ENCODE measurements at regions not wholly inside any gene's neighbourhood (a gene's known extent, or its start where the extent isn't known, plus 50 kb on each side); places are given as distances from the start of the nearest gene placed in this dataset.
"Not testable (repeated sequence)": the region's sequence is repeated elsewhere in the genome, so short reads cannot be mapped to it uniquely, and the experiment has no call there.

- DNase-seq (ENCODE audit: low spot score) = no peak
- intact Hi-C loops (cut with DNase I) = no loop called here
Measured at GRCh38 chr5:109630093-109630492, 59.6 kb upstream of the MAN2A1 start.

- DNase-seq (ENCODE audit: low spot score) = no peak
- intact Hi-C loops (cut with DNase I) = no loop called here
Measured at GRCh38 chr5:109628591-109628990, 61.1 kb upstream of the MAN2A1 start.

GRCh38 chr5:109621266-109621665 lies 68.5 kb upstream of the MAN2A1 start:
- intact Hi-C loops (cut with DNase I); DNase-seq (ENCODE audit: low spot score): not testable (repeated sequence)

- intact Hi-C loops (cut with DNase I) = no loop called here
- no peak for DNase-seq (ENCODE audit: low spot score)
Measured at GRCh38 chr5:109620651-109621050, 69.1 kb upstream of the MAN2A1 start.

- intact Hi-C loops (cut with DNase I) = no loop called here
- no peak for DNase-seq (ENCODE audit: low spot score)
Measured at GRCh38 chr5:109619606-109620005, 70.1 kb upstream of the MAN2A1 start.

- no peak for DNase-seq (ENCODE audit: low spot score)
- intact Hi-C loops (cut with DNase I) = no loop called here
Measured at GRCh38 chr5:109619021-109619460, 70.7 kb upstream of the MAN2A1 start.

GRCh38 chr5:109614981-109615380 lies 74.7 kb upstream of the MAN2A1 start:
- DNase-seq (ENCODE audit: low spot score) = no peak
- intact Hi-C loops (cut with DNase I) = no loop called here

- DNase-seq (ENCODE audit: low spot score) = no peak
- intact Hi-C loops (cut with DNase I) = no loop called here
Measured at GRCh38 chr5:109614301-109614700, 75.4 kb upstream of the MAN2A1 start.

GRCh38 chr5:109612278-109612905 lies 77.3 kb upstream of the MAN2A1 start:
- DNase-seq (ENCODE audit: low spot score) = no peak
- intact Hi-C loops (cut with DNase I) = no loop called here

GRCh38 chr5:109611505-109611904 lies 78.2 kb upstream of the MAN2A1 start:
- intact Hi-C loops (cut with DNase I) = no loop called here

GRCh38 chr5:109611061-109611460 lies 78.7 kb upstream of the MAN2A1 start:
- intact Hi-C loops (cut with DNase I) = no loop called here
- DNase-seq (ENCODE audit: low spot score) = no peak

More at GRCh38 chr5:109611505-109611904, 78.2 kb upstream of the MAN2A1 start:
- no peak for DNase-seq (ENCODE audit: low spot score)

GRCh38 chr5:109610581-109610980 lies 79.1 kb upstream of the MAN2A1 start:
- intact Hi-C loops (cut with DNase I) = no loop called here

GRCh38 chr5:109605207-109605730 lies 84.5 kb upstream of the MAN2A1 start:
- intact Hi-C loops (cut with DNase I) = no loop called here

More at GRCh38 chr5:109610581-109610980, 79.1 kb upstream of the MAN2A1 start:
- DNase-seq (ENCODE audit: low spot score) = no peak

GRCh38 chr5:109604758-109605157 lies 85.0 kb upstream of the MAN2A1 start:
- intact Hi-C loops (cut with DNase I) = no loop called here
- no peak for DNase-seq (ENCODE audit: low spot score)

More at GRCh38 chr5:109605207-109605730, 84.5 kb upstream of the MAN2A1 start:
- DNase-seq (ENCODE audit: low spot score) = no peak

- intact Hi-C loops (cut with DNase I) = no loop called here
- no peak for DNase-seq (ENCODE audit: low spot score)
Measured at GRCh38 chr5:109601736-109602135, 88.0 kb upstream of the MAN2A1 start.

GRCh38 chr5:109597893-109598292 lies 91.8 kb upstream of the MAN2A1 start:
- intact Hi-C loops (cut with DNase I) = no loop called here
- no peak for DNase-seq (ENCODE audit: low spot score)

GRCh38 chr5:109594217-109594616 lies 95.5 kb upstream of the MAN2A1 start:
- no peak for DNase-seq (ENCODE audit: low spot score)
- intact Hi-C loops (cut with DNase I) = no loop called here

GRCh38 chr5:109590799-109591198 lies 98.9 kb upstream of the MAN2A1 start:
- intact Hi-C loops (cut with DNase I) = no loop called here
- no peak for DNase-seq (ENCODE audit: low spot score)

GRCh38 chr5:109589986-109590385 lies 99.7 kb upstream of the MAN2A1 start:
- intact Hi-C loops (cut with DNase I) = no loop called here

GRCh38 chr5:109589239-109589638 lies 100.5 kb upstream of the MAN2A1 start:
- intact Hi-C loops (cut with DNase I) = no loop called here
- no peak for DNase-seq (ENCODE audit: low spot score)

More at GRCh38 chr5:109589986-109590385, 99.7 kb upstream of the MAN2A1 start:
- DNase-seq (ENCODE audit: low spot score) = no peak

GRCh38 chr5:109588281-109589035 lies 101.3 kb upstream of the MAN2A1 start:
- DNase-seq (ENCODE audit: low spot score) = no peak
- intact Hi-C loops (cut with DNase I) = no loop called here

Data from cardiac septum (tissue), 1 donor.